H1 (cell line): ENCODE measurements at regions not wholly inside any gene's neighbourhood (a gene's known extent, or its start where the extent isn't known, plus 50 kb on each side); places are given as distances from the start of the nearest gene placed in this dataset.

Experiments used
- CHD1 ChIP-seq: IDR thresholded peaks from 2 replicates; pipeline ENCODE4 v1.6.1; 2012; ENCODE audit warnings: low read depth, low read length, improper control_type of control experiment
- CREB1 ChIP-seq: IDR thresholded peaks from 2 replicates; pipeline ENCODE4 v1.6.1; 2012; ENCODE audit warnings: inconsistent platforms
- POLR2AphosphoS5 ChIP-seq: IDR thresholded peaks from 2 replicates; pipeline ENCODE4 v1.6.1; 2011; ENCODE audit warnings: low read depth, low read length
- SAP30 ChIP-seq: fragments of 300-600 bp; sonication (generic); IDR thresholded peaks from 2 replicates; pipeline ENCODE4 v1.7.1; 2012; ENCODE audit warnings: low read length, moderate library complexity, mild to moderate bottlenecking, inconsistent platforms; ENCODE audit not compliant: insufficient read depth, insufficient replicate concordance
- SIRT6 ChIP-seq: IDR thresholded peaks from one replicate; pipeline ENCODE4 v1.7.1; 2012; ENCODE audit warnings: low read length, inconsistent platforms
- TBP ChIP-seq: IDR thresholded peaks from 2 replicates; pipeline ENCODE4 v1.6.1; 2011; ENCODE audit warnings: low read depth, low read length, improper control_type of control experiment

DNA sequence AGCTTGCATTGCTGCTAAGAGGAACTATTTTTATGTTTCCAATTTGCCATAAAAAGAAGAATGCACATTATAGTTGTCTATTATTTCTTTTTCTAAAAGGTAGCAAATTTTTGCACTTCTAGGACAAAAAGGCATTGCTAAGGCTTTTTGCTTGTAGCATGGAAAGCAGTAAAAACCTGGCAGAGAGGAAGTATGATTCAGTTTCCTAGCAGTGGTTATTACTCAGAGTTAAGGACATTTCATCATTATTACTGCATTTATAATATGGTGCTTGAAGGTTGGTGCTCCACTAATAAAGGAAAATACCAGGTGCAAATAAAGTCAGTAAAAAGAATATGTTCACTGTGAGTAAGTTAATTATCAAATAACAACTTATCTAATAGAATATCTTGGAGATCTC is 179.8 kb upstream of the PLPPR1 start (continued):
- no peak for TF ChIP-seq CHD1
- no peak for TF ChIP-seq SAP30
- no peak for TF ChIP-seq SIRT6
- no peak for TF ChIP-seq POLR2AphosphoS5
- no peak for TF ChIP-seq CREB1
- no peak for TF ChIP-seq TBP
